GM12873 (cell line): ENCODE measurements at regions not wholly inside any gene's neighbourhood (a gene's known extent, or its start where the extent isn't known, plus 50 kb on each side); places are given as distances from the start of the nearest gene placed in this dataset.

Experiments
- TF ChIP-seq, protein P1 (sequence below): IDR thresholded peaks from 2 replicates; pipeline ENCODE4 v1.5.1; 2012; ENCODE audit warnings: low read depth, mild to moderate bottlenecking, moderate library complexity, low read length, control low read depth; ENCODE audit not compliant: insufficient read depth; ENCODE audit errors: missing control alignments

DNA sequence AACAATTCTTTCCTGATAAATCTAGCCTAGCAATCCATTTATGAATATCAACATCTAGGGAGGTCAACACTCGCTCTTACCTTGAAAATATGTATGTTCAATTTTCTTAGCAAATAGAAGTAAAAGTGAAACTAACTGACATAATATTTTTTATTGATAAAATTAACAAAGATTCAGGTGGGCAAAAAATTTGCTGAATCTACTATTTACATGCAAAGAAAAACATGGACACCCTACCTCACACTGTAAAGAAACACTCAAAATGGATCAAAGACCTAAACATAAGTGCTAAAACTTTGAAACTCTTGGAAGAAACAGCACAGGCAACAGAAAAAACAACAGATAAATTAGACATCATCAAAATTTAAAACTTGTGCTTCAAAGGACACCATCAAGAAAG, 151.6 kb upstream of the MYRIP start:
- TF ChIP-seq, protein P1, sequence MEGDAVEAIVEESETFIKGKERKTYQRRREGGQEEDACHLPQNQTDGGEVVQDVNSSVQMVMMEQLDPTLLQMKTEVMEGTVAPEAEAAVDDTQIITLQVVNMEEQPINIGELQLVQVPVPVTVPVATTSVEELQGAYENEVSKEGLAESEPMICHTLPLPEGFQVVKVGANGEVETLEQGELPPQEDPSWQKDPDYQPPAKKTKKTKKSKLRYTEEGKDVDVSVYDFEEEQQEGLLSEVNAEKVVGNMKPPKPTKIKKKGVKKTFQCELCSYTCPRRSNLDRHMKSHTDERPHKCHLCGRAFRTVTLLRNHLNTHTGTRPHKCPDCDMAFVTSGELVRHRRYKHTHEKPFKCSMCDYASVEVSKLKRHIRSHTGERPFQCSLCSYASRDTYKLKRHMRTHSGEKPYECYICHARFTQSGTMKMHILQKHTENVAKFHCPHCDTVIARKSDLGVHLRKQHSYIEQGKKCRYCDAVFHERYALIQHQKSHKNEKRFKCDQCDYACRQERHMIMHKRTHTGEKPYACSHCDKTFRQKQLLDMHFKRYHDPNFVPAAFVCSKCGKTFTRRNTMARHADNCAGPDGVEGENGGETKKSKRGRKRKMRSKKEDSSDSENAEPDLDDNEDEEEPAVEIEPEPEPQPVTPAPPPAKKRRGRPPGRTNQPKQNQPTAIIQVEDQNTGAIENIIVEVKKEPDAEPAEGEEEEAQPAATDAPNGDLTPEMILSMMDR: no peak

DNA sequence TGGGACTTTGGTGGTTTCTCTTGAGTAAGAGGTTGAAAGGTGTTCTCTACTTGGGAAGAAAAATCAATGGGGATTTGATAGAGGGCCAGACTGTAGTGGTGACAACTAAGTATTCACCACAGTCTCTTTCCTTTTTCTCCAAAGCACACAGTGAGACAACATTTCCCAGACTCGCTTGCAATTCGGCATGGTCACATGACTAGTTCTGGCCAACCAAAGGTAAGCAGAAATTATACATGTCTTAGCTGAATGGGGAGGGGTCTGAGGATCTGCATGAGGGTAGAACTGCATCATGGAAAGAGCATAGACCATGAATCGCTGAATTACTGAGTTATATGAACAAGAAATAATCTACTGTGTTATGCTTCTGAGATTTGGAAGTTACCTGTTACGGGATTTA, 144.5 kb upstream of the MYRIP start:
- TF ChIP-seq, protein P1: no peak

DNA sequence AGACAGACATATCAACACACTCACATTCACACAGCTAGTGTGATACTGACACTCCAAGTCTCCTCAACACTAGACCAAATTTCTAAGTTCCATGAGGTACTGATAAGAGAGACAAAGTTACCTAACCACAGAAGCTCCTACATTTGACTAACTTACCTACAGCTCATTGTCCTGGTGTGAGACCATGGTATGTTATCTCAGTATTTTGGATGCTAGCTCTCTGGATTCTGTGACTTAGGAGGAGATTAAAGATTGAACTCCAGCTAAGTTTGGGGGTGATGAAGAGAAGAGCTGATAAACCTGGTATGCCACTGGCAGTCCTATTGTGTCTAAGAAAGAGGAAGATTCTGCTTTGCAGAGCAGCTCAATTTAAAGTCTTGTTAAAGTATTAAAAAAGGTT, 144.0 kb upstream of the MYRIP start:
- TF ChIP-seq, protein P1: no peak

DNA sequence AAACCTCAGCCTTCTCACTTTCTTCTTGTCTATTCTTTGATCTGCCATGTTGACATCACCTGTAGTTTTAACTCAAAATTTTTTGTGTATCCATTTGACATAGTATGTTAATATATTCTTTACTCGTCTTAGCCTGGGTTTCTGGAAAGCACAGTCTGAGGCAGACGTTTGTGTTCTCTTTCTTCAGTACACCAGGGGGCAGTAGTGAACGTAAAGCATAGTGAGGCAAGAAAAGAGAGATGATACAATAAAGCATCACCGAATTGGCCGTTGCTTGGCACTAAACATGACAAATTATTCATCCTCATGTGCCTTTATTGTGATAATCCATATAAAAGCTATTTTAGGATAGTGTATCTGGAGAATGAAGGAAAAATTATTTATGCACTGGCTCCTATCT, 141.0 kb upstream of the MYRIP start:
- TF ChIP-seq, protein P1: peak; percentile 77

DNA sequence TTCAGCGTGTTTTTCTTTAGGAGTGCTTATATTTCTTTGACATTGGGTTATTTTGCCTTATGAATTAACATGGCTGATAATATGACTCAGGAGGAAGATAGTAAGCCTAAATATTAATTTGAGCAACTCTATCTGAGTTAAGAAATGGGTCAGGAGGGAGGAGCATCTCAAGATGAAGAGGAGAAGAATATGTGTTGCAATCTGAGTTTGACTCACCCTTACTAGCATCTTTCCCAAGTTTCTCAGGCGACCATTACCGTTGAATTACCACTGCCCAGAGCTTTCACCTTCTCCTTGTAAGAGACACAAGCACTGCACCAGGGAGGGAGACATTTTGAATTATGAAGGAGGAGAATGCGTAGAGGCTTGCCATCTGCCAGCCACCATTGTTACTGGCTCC, 138.3 kb upstream of the MYRIP start:
- TF ChIP-seq, protein P1: no peak

DNA sequence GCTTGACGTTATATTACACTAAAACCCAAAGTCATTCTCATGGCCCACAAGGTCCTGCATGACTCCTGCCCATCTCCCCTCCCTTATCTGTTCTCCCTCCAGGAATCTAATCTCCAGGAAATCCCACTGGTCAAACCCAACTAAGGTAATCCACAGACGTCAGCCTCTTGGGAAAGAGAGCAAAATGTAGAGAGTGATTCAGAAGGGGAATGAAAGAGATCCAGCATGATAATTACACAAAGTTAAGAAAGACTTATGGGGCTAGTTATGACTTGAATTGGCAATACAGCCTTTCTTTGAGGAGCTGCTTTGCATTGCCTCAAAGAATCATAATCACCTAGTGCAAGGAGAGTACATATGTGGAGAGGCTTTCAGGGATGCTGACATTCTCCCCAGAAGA, 137.8 kb upstream of the MYRIP start:
- TF ChIP-seq, protein P1: no peak

DNA sequence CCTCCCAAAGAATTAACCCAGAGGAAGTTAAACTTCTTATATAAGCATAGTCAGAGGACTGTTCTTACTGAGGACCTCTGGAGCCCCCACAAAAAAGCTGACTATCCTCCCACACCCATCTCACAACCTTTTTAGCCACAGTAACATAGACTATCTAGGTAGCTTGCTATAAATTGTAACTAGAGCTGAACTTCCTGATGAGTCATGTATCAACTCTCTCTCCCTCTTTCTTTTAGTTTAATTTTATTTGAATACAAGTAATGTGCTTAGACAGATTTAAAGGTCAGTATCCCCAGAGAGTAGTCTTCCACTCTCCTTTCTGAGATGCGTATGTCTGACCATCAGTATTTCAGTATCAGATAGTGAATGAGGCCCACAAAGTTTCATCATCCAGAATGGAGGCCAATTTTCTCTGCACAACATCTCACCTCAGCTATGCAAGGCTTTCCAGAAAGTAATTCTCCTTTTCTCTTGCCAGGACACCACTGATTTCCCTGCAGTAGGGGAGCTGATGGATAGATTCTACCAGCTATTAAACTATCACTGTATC, 104.0 kb upstream of the MYRIP start:
- TF ChIP-seq, protein P1: no peak
